ENCODE measurements at regions not wholly inside any gene's neighbourhood (a gene's known extent, or its start where the extent isn't known, plus 50 kb on each side); places are given as distances from the start of the nearest gene placed in this dataset.

DNA sequence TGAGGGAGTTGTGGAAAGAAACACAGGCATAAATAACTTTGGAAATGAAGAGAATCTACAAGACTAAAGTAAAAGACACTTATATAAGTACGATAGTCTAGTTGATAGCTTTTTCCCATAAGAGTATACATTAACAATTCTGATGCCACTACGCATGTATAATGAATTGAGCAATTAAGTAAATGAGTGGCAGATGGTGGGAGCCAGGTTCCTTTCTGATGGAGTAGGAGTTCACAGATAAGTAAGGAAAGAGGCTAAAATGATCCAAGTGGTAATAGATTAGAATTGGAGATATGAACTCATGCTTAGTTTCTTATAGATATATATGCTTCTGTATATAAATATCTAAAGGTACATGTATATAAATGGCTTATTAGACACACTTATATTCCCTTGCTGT is 368.3 kb downstream of the FAM181B start:
- no peak for DNase-seq

DNA sequence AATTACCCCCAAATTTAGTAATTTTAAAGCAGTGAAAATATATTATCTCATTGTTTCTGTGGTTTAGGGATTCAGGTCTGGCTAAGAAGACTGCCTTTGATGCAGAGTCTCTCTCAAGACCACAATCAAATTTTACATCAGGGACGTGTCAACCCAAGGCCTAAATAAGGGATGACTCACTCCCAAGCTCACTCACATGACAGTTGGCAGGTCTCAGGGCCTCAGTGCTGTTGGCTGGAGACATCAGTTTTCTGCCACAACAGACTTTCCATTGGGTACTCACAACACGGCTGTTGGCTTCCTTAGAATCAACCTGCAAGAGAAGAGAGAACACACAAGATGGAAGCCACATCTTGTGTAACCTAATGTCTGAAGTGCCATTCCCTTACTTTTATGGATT is 377.3 kb downstream of the FAM181B start:
- DNase-seq: no peak

DNA sequence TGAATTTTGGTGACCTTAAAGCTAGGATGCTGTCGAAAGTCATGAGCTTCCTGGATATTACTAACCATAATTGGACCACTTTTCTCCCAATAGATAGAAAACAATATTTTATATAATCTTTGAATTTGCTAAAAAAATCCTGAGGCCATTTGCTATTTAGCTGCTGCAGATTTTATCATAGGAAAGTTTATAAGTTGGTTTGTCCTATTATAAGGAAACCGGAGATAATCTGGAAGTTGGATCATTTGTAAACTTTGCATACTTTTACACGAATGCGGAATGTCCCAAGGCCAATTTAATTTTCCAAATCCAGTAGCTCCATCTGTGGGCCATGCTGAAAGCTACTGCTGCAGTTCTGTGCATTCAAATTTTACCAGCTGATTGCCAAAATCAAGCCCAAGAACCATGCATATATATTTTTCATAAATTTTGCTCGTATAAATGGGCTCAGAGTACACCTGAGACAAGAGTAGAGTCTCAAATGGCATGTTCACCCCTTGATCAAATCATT is 378.3 kb downstream of the FAM181B start:
- no peak for DNase-seq

DNA sequence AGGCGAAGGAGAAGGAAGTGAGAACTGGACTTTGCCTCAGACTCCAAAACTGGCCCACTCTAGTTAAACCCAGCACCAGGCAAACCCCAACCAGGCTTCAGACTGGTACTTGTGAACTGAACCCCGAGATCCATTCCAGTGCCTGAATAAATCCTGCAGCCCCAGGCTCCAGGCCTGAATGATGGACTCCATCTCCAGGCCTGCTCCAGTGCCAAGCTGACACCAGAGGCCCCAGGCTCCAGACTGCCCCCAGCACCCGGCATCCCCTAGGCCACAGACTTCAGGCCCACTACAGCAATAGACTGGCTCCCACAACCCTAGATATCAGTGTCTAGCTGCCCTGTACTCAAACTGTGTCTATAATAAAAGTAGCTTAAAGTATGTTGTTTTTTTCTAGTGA is 406.8 kb downstream of the FAM181B start:
- no peak for DNase-seq

DNA sequence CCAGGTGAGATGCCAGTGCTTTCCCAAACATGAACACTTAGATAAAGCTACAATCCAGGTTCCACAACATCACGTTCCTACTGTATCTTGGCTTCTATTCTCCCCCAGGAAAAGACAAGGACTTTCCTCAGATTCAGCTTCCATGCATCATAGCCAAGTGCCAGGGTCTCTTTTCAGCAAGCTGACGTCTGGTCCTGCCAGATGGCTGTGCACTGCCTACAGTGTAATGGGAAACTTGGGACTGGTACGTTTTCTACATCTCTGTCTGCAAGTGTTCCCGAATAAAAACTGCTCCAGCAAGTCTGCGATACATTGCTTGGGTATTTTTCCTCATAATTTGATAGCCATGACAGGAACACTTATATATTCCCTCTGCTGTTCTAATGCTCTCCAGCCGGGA is 412.5 kb downstream of the FAM181B start:
- no peak for DNase-seq

DNA sequence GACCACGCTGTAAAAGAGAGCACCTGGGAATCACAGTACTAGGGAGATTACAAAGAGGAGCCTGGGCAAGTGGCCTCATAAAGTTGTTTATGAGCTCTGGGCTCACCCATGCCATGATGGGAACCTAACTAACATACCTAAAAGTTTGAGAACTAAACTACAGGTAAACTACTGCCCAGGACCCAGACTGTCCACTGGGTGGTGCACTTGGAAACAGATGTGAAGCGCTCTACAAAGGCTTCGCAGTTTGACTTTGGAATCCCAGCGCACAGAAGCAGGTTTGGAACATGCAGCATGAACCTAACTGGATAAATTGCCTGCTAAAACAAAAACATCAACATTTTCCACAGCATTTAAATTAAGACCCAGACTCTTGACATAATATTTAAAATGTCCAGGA is 418.6 kb downstream of the FAM181B start:
- DNase-seq: no peak

DNA sequence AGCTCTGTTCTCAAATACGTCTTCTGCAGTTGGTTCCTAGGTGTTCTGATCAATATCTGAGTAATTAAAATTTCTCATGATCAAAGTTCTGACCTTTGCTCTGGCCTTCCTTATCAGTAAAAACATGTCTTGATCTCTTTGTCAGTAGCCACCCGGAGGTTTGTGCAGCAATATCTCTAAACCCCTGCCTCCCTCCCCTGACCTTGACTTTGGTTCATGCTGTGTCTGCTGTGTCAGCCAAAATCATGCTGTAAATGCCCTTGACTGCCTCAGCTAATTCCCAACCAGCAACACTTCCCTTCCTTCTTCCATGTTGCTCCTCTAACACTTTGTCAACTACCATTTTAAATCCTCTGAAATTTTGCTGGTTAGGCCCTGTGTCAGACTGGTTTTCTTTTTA is 424.7 kb downstream of the FAM181B start:
- no peak for DNase-seq

DNA sequence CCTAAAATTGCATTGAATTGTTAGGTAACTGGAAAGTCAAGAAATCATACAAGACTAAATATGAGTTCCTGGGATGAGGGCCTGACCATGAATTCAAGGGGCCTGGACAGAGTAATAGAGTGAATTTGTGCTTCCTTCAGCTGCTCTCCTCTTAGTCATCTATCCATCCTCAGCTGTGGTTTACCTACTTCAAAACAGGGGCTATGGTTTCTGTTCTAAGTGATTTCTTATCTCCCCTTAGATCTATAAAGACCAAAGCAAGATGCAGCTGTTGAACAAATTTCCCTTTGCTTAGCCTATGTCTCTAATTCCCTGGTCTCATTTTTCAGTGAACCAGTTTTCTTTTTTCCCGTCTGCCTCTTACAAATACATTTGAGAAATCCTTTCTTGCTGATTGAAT is 428.5 kb downstream of the FAM181B start:
- no peak for DNase-seq

DNA sequence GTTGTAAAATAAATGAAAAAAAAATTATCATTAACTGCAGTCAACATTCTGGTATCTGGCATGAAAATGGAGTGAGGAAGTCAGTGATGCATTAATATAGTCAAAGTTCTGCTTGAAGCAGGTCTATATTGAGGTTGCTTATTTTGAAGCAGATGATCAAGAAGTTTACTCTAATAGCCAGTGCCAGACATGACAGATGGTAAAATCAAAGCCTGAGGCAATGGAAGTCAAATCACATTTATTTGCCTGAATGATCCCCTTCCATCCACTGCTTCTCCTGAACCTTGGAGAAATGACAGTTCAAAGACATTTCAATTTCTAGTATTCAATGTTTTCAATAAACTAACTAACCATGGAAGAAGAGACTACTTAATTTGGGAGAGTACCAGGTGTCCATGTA is 430.0 kb downstream of the FAM181B start:
- no peak for DNase-seq

DNA sequence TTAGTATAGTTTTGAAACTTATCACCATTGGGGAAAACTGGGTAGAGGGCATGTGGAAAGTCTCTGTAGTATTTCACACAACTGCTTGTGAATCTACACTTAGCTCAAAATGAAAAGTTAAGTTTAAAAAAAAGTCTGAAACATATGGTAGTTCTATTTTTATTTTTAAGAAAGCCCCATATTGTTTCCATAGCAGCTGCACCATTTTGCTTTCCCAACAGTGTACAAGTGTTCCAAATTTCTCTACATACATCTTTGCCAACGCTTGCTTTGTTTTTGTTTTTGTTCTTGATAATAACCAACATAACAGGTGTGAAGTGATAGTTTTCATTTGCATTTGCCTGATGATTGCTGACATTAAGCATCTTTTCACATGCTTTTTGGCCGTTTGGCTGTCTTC is 445.2 kb downstream of the FAM181B start:
- no peak for DNase-seq

DNA sequence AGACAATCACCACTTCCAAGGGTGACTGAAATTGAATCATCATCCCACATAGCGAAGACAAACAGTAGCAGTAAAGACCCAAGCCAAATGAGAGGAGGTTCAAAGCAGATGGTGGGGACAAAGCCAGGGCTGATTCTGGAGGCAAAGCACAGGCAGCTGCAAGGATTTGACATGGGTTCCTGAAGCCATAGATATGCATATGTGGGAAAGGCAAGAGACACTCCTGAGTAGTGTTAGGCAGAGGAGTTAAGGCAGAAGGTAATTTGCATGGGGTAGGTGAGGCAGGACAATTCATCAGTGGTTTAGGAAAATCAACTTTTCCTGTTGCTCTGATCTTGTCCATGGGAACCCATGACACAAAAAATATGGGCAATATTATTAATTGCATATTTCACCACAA is 462.8 kb downstream of the FAM181B start:
- DNase-seq: no peak

DNA sequence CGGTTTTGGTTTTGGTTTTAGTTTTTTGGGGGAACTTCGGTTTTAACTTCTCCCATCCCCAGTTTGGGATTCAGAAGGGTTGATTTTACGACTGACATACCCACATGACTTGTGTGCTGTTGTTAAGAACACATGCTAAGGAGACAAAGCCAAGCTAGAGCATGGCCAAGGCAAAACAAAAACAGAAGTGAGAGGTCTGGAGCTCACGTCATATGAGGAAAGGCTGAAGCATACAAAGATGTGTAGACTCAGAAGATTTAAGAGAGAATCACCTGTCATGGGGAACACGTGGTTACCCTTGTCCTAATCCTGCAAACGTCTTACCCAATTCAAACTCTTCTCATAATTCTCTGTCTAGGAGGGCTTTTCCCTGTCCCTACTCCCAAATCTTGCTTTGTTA is 465.0 kb downstream of the FAM181B start:
- no peak for DNase-seq

DNA sequence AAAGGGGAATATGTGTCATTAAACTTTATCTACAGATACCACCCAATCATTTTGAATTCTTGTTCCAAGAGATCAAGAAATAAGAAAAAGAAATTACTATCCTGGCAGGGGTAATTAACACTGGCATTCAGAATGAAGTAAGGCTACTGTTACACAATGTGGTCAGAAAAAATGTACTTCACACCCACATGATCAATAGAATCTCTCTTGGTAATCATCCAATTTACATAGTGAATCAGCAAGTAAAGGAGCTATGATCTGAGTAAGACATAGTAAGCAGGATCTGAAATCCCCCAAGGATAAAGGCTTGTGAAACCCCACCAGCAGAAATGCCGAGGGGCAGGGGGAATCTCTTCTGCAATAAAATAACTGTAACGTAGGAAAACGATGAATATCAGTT is 466.5 kb downstream of the FAM181B start:
- no peak for DNase-seq

DNA sequence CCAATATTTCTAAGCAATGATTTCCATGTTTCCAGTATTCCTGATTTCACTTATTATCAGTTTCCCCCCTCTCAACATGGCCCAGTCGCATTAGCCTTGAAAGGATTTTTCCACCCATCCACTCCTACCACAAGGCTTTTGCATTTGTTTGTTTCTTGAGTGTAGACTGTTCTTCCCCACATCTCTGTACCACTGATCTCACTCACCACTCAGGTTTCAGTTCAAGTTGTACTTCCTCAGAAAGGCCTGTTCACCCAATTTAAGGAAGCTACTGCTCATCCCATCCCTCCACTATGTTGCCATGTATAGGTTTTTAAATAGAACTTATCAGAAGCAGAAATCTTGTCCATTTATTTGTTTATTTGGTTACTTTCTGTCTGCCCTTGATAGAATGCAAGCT is 472.3 kb downstream of the FAM181B start:
- no peak for DNase-seq

DNA sequence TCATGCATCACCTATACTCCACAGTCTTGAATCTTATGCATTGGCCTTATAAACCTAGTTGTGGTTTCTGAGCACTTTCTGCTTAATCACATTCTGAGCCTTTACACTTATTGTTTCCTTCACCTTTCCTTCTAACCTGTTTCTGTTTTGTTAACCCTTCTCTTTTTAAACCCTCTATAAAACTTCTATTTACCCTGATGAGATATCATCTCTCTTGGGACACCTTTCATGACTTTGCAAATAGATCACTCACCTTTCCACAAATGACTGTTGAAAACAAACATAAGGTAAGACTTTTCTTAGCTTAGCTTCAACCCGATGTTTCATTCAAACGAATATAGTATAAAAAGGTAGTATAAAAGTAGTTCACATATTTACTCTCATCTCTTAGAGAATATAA is 483.6 kb downstream of the FAM181B start:
- DNase-seq: no peak

DNA sequence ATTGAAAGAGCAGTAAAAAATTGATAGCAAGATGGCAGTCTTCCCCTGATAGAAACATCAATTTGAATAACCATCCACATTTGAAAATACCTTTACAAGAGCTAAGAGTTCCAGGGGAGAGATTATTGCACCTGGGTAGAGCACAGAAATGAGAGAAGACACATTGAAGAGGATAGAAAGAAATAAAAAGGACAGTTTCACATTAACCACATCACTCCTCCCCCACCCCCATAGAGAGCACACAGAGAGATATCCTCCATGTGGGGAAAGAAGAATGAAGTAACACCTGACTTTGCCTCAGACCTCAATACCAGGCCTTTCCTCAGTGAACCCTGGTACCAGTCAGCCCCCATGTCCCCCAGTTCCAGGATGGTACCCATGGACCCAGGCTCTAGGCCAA is 486.7 kb downstream of the FAM181B start:
- no peak for DNase-seq

DNA sequence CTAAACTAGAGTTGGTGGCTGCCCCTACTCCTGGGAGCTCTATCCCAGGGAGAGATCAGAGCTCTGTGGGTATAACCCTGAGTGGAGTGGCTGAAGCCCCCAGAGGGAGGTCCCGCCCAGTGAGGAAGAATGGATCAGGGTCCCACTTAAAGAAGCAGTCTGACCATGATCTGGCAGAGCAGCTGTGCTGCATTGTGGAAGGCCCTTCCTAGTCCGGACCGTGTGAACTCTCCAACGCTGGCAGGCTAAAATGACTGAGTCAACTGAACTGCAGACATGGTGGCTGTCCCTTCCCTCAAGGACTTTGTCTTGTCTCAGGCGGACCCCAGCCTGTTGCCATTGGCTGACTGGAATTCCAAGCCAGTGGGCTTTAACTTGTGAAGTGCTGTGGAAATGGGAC is 494.2 kb downstream of the FAM181B start:
- no peak for DNase-seq

DNA sequence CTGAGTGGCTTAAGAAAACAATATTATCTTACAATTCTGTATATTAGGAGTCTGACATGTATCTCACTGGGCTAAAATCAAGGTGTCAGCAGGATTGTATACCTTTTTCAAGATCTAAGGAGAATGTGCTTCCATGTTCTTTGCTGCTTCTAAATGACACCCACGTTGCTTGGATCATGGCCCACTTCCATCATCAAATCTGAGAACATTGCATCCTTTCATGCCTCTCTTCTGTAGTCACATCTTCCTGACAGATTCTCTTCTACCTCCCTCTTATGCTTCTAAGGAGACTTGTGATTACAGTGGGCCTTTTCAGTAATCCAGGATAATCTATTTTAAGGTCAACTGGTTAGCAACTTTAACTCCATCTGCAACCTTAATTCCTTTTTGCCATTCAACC is 499.4 kb downstream of the FAM181B start:
- DNase-seq: no peak

DNA sequence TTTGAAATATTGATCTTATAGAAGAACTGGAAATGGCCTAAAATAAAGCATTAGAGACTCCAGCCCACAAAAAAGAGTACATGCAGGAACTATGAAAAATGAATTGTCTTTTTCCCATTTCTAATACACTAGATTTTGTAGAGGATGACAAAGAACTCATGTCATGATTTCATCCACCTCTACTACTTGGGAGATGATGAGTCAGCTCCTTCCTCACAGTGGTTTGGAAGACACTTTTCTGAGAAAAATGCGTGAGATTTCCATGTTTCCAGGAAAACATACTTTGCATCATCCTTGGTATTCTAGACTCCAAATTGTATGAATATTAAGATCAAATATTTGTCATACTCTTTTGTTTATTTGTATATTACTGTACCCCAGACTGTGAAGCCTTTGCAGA is 500.5 kb downstream of the FAM181B start:
- no peak for DNase-seq

DNA sequence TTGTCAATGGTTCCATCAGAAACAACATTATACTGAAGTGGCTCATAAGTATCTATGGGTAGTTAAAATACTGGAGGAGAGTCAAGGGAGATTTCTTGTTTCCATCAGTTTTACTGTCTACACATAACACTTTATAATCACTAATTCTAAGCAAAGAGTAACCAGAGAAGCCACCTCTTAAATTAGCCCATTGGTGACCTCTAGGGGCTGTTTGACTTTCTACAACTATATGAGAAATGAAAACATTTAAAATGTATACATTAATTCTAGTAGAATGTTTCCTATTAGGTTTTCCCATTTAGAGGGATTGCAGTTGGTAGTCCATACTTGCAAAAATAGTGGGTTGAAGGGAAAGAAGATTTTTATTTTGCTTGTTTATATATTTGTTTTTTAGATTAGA is 504.3 kb downstream of the FAM181B start:
- DNase-seq: no peak

DNA sequence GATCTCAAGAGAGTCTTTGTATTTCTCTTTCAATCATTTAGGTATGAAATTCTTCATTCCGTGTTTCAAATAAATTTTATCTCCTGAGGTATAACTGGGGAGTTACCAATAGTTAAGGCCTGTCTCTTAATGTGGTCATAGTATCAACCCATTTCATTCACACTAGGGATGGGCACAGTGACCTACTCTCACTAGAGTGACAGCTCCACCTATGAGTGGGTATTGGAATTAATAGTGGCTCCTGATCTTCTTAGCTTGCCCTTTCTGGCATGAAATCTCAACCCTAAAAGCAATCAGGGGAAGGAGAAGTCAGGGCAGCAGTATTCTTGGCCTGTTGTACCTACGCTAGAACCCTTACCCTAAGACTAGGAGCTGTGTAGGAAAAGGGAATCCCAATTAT is 507.7 kb downstream of the FAM181B start:
- no peak for DNase-seq

DNA sequence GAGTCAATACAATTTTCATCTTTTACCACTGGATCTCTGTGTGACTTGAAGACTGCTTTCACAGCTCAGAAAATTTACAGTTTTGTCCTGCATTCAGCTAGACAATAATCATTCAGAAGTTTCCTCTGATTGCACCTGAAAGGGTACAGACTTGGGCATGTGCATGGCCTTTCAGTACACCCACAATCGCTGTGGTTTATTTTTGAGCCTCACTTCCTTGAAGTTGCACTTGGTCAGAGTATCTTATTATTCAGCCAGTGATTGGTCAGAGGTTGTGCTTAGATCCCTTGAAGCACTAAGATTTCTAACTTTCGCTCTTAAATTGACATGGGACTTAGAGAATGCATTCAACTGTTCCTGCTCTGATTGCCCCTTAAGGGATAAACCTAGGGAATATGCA is 508.2 kb downstream of the FAM181B start:
- no peak for DNase-seq

DNA sequence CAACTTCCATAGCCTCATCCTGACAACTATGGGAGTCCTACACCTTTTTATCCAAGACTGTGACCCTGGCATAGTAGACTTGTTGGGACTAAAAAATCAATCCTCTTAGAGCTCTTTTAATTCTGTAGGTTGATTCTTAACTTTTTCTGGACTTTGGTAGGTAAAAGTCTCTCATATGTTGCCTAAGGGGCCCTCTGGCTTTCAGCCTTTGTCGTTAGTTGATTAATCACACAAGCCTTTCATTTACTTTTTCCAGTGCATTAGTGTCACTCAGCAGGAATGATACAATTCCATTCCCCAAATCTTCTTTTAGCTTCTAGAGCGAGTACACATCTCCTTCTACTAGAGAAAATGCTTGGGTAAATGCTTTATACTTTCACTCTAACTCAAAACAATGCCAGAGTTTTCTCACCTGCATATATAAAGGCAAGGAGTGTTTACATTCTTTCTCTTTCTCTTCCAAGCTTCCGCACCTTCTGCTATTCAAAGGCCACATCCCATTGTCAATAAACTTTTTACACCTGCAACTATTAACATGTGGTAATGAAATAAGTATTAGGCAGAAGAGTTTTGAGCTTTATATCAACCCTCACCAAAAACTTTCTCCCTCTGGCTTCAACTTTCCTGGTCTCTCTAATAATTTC is 516.6 kb downstream of the FAM181B start:
- no peak for DNase-seq

DNA sequence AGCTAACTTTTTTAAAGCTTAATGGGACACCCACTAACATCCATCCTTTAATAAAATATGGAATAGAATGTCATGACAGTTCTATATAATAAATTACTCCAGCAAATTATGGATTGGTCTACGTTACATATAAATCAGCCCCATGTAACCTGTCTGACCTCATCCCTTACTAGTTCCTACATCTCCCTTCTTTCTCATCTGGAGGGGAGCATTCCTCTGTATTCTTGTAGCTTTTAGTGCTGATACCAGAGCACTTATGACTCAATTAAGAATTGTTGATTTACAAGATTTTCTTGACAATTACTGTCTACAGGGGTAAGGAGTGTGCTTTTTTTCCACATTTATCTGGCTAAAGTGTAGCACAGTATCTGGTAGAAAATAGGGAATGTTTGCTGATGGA is 523.7 kb downstream of the FAM181B start:
- no peak for DNase-seq

DNA sequence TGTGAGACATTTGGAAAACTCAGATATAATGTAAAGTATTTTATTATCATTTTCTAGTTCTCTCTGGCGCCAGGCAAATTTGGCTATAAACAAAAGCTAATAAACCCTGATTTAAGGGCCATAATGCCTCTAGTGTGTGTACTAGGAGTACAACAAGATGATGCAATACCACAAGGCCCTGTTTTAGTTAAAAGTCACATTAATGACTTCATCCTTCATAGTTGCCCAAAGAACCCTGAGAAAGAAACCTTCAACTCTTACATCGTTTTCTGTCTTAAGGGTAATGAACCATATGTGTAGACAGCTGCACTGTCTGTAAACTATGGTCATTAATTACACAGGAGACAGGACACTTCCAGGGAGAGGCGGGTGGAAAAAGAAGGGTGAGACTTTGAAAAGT is 538.4 kb downstream of the FAM181B start:
- DNase-seq: no peak

DNA sequence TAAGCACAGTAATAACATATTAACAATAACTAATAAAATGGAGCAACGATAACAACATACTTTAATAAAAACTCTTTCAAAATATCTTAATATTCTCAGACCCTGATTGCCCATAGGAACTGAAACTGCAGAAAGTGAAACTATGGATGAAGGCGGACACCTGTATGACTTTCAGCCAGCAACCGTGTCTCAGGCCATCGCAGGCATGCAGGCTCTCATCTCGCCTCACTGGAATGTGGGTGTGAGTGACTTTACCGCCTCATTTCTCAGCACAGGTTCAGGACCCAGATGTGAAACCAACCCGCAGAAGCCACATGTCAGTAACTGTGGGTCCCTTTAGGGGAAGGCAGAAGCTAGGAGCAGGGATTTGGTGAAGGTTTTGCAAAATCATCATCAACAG is 539.1 kb downstream of the FAM181B start:
- no peak for DNase-seq
